ENCODE measurements at regions not wholly inside any gene's neighbourhood (a gene's known extent, or its start where the extent isn't known, plus 50 kb on each side); places are given as distances from the start of the nearest gene placed in this dataset.
"Not testable (repeated sequence)": the region's sequence is repeated elsewhere in the genome, so short reads cannot be mapped to it uniquely, and the experiment has no call there.

DNA sequence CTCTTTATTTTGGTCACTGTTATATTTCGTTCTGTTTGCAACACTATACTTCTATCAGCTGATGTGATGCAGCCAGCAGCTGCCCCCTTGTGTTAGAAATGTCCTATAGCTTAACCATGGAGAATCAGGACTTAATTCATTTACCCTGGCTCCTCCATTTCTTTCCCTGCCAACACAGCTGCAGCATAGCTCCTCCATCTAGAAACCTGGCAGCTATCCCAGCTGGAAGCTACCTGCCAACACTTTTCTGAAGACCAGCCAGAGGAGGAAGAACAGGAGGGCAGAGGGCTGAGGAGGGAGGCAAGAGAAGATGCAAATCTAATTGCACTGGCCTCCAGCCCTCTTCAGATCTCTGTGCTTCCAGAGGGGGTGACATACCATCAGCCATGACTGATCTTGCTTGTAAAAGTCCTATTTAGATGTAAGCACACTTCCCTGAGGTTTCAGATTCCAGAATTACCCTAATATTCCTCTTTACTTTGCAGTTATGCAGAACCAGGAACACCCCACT lies 156.8 kb upstream of the TMEM260 start:
- DNase-seq: peak; percentile 18

DNA sequence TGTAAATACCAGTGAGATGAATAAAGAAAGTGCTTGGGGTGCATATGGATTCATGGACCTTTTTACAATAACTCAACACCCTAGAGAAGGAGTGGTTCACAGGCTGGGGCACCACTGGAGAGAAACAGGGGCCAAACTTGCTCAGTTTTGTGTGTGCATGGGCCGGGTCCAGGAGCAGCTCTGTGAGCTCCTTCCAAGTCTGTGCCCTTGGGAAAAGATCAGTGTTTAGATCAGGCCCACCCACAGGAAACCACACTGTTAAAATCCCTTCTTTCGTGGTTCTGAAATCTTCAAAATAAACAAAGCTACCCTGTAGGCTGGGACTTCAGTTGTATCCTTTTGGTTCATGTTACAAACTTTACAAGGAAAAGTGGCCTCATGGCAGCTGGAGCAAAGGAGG lies 156.1 kb upstream of the TMEM260 start:
- no peak for DNase-seq

DNA sequence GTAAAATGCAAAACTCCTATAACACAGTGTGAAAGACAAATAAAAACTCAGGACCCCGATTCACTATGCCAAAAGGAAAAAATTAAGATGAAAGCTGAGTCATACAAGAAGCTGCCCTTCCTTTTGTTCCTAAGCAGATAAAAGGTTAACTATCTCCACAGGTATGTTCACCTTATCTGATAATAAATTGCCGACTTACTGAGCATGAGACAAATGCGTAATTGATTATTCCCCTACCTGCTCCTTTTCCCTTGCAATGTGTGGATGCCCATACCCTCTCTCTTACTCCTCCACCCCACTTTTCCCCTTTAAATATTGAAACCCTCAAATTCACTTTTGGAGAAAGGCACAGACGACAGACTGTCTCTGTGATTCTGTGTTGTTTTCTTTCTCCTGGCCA lies 148.6 kb upstream of the TMEM260 start:
- no peak for DNase-seq

DNA sequence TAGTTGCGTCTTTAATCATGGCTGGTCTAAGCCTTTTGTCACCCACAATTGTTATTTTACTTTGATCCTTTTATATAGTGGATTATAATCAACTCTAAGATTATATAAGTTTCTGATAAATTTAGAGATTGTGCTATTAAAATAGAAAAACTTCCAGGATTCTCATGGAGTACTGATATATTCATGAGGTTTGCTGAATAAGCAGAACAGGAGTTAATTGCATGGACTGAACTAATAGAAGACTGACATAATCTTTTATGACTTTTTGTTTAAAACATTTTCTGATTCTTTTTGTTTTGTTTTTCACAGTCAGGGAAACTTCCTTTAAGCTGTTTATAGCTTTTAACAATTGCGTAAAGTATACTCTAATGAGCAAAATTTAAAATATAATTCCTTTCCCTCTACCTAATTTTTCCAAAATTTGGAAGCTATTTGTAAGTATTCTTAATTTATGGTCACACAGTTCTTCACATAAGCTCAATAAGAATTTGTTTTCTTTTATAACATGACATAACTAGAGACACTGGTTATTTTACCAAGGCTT lies 129.9 kb upstream of the TMEM260 start:
- no peak for DNase-seq

DNA sequence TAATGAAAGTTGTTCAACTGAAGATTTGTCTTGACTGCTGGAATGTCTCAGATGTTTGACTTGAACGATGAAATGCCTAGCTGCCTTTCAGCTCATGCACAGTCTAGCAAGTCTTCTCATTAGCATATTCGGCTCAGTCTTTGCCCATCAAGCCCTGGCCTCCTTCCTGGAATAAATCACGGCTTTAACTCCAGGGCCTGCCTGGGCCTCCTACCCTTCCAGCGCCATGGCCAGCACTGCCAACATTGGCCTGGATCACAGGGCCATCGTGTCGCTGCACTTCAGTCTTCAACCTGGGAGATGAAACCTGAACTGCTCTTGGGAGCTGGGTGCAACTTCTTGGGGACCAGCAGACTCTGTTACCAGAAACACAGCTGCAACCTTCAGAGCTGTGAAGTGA lies 126.7 kb upstream of the TMEM260 start:
- no peak for DNase-seq

DNA sequence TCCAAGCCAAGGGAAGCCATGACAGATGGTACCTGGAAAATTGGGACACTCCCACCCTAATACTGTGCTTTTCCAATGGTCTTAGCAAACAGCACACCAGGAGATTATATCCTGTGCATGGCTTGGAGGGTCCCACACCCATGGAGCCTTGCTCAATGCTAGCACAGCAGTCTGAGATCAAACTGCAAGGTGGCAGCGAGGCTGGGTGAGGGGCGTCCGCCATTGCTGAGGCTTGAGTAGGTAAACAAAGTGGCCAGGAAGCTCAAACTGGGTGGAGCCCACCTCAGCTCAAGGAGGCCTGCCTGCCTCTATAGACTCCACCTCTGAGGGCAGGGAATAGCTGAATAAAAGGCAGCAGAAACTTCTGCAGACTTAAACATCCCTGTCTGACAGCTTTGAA lies 124.9 kb upstream of the TMEM260 start:
- DNase-seq: not testable (repeated sequence)

DNA sequence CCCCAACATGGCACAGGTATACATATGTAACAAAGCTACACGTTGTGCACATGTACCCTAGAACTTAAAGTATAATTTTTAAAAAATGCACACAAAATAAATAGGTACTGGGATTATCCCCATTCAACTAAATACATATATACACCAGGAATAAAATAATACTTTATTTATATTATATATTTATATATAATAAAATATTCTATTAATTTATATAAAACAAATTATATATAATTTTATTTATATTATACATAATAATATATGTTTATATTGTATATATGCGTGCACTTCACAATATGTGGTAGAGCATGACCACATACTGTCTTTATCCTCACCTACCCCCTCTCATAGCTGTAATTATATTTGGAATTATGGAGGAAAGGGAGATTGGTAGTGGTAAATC lies 119.1 kb upstream of the TMEM260 start:
- DNase-seq: no peak

DNA sequence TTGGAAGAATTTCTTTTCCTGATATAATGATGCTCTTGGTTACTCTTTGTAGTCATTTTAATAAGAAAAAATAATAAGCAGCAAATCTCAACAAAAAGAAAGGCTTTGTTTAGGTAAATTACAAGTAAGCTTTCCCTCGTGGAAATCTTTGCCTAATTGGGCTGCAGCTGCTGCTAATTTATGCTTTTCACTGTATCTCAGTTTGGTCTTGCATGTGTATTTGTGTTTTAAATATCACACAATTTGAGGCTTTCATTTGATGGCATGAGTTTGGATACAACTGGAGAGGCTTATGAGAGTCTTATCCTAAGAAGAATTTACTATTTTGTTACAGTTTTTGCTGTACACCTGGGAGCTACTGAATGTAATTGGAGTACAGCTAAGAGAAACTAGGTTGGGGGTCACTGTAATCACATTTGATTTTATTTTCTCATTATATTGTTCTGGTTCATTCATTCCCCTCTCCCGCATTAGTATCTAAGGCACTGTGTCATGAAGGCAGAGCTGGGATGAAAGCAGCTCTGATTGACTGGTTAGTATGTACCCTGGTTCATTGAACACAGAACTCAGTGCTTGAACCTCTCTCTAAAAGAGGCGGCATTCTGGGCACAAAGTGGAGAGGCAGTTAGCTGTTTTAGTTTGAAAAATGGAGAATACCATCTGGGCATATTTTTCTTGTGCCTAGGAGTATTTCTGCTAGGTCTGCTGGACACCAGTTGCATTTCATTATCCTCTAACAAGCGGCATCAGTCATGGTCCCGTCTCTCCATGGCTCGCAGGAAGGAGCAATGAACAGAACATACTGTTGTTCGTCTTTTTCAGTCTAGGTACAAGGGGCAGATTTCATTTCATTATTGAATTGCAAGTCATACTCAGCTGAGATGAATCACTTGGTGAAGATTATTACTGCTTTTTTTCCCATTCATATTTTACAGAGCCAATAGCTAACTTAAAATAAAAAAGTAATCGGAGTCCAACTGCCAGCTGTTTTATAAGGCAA lies 118.0 kb upstream of the TMEM260 start:
- DNase-seq: no peak

DNA sequence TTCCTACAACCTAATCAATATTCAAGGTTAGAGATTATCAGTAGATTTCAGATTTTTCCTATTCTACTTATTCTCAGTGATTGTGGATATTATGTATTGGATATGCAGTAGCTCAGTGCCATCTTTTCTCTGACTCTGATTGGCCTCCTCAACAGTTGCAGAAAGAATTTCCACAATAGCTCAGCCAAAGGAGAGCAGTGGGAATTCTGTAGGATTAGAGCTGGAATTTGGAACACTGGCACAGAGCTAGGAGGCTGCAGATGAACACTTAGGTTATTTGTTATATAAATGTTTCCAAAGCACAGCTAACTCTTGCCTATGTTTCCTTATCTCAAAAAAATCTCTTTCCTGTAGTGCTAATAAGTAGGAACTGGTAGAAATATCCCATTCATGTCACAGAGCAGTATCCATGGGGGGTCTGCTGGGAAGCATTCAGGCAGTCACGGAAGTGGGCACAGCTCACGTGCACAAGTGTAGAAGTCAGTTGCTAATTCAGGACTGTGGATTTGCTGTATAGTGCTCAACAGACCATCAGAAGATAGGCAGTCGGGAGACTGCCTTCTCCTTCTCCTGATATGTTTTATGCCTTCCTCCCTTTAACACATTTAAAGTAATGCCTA lies 116.2 kb upstream of the TMEM260 start:
- no peak for DNase-seq

DNA sequence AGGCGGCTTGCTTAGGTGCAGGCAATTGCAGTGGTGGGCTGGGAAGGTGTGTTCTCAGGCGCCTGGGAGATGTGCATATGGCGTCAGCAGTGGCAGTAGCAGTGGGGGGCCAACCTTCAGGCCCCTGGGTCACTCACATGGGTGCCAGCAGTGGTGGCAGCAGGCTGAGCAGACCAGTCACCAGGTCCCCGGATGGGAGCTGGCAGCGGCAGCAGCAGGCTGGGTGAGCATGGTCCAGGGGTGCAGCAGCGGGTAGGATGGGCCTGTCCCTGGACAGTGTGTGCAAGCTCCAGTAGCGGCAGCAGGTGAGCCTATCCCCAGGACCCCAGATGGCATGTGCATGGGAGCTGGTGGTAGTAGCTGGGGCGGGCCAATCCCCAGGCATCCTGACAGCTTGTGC lies 108.5 kb upstream of the TMEM260 start:
- DNase-seq: no peak

DNA sequence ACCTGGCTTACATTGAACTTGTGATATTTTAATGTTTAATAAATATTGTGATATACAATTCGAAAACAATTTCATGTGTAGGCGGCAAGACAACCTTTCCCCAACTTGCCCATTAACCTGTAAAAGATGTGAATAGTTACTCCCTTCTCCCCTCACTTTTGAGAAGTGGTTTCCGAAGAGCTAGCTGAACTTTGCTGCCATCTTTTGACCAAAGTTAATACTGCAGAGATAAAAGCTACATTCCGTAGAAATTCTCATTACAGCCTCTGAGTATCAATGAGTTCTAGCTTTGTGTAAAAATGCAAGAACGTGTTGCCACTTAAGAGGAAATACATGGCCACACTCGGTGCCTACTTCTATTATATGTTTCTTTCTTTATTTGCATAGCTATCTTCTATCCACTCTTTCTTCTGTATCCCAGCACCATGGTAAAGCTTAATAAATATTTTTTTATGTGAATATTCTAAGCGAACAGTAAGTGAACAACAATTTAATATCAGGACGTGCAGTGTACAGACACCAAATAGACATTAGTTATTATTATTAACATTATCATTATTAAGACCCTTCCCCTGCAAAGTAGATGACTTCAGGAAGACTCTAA lies 105.1 kb upstream of the TMEM260 start:
- peak; percentile 49 for DNase-seq

DNA sequence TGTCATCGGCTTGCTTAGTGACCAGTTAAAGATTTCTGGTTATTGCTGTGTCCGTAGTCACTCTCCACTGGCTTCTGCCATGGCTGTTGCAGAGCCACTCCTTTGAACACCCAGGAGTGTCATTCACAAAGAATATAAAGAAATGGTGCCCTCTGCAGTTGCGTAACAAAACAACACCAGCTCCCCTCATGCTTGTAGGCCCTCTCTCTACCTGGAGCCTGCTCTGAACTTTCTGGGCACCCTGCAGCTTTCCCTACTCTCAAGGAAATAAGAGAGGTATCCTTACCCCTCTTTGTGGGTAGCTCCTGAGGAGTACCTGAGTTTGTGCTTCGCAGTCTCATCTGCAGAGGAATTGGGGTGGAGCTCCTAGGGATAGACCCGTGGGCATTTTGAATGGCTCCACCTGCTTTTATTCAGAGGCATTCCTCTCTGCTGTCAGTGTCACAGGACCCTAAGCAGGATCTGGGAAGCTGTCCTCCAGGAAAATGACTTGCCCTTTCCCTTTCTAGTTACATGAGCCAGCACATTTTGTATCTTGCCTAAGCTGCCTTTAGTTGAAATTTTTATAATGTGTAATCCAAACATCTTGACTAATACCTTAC lies 97.2 kb upstream of the TMEM260 start:
- no peak for DNase-seq

DNA sequence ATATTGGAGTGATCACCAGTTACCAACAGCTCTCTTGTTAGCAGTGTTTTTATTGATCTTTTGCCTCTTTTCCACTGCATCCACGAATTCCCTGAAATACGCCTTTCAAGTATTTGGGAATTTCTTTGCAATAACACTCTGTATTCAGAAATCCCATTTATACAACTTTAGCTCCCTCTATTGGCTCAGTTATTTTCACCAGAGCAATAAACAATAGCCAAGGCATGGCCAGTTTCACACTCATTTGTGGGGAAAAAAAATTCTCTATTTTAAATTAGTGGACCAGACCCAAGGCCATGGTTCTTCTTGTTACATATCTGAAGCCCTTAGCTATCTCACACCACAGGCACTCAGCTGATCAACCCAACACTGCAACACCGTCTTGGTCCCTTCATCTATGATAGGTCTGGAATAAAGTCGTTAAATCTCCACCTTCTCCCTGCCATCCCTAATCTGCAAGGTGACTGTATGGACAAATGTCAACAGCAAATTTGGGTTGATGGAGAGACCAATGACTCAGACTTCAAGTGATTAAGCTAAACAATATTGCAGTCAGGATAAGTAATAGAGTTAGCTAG lies 92.4 kb upstream of the TMEM260 start:
- no peak for DNase-seq

DNA sequence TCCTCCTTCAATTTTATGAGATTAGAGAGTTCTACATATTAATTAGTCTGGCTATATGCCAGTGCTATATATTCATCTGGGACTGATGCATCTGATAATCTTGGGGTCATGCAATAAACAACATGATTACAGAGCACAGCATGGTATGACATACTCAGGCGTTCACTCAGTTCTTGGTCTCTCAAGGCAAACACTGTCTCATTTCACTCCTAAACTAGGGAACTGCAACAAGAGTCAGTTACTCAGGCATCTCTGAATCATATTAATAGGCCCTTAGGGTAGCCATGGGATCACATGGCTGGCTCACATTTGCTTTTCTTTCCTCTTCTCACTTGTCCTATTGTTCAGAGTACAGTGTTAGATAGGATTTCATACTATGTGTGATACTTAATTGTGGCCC lies 91.8 kb upstream of the TMEM260 start:
- no peak for DNase-seq

DNA sequence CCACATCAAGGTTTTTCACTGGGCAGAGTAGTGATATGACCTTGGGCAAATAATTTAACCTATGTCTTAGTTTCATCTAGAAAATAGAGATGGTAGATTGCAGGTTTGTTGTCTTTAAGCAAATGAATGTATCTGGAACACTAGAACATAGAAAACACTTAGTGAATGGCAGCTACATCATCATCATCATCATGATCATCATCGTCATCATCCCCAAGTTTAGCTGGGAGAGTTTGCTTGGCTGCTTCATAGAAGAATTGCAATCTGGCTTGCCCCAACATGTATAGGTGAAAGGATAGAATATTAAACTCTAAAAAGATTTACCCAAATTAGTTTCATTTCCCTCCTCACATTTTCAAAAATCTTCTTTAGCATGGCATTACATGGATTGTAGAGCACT lies 91.3 kb upstream of the TMEM260 start:
- no peak for DNase-seq

DNA sequence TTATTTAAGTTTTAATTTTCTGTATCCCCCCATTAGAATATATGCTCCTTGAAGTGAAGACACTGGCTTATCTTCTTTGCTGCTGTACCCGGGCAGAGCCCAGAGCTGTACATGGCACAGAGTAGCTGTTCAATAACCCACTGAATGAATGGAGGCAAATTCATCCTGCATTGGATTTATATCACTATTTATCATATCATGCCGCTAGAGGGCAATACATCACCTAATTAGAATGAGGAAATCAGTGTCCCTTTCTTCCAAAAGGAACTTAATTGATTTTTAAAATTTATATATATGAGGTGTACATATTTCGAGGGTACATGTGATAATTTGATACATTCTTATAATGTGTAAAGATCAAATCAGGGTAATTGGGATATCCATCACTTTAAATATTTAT lies 89.2 kb upstream of the TMEM260 start:
- peak; percentile 45 for DNase-seq

DNA sequence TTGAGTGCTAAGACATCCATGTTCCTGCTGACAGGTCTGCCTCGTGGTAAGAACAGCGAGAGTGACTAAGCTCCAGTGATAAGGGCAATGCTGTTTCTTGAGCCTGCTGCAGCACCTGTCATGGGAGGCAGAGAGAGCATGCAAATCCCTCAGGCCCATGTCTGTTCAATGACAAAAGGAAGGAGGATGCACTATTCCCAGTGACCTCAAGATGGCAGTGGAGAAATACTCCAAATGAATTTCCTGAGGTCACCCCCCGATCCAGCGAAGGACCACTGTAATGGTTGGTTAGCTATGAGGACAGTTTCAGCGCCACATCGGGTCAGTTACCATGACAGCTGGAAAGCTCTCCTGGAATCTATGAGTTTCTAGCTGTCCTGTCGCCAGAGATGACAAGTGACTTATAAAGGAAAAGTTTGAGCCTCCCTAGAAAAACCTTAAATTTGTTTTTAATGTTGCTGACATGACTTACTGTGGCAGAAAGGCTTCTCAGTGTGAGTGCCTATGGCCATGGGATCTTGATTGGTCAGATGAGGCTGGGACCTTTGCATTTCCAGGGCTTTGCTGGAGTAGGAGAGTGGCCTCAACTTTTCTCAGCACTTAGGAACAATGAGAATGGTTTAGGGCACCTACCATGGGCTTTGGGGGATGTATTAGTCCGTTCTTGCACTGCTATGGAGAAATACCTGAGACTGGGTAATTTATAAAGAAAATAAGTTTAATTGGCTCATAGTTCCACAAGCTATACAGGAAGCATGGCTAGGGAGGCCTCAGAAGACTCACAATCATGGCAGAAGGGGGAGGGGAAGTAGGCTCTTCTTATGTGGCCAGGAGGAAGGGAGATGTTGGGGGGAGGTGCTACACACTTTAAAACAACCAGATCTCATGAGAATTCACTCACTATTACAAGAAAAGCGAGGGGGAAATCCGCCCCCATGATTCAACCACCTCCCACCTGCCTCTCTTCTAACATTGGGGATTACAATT lies 88.0 kb upstream of the TMEM260 start:
- DNase-seq: peak; percentile 37

DNA sequence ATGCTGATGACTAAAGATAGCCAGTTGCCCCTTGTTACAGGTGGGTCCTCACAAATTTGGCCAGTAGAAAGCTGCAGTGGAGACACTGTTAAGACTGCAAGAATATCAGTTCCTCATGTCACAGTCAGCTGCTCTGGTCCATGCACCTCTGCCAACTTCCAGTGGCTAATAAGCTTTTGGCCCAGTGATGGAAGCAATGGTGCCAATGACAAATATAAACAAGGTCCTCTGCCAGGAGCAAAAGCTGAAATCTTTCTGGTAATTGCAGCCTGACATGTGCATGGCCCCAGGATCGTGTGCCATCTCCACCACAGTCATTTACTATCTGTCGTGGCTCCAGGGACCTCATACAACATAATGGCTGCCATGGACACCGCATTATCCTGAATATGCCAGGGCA lies 85.4 kb upstream of the TMEM260 start:
- DNase-seq: no peak

DNA sequence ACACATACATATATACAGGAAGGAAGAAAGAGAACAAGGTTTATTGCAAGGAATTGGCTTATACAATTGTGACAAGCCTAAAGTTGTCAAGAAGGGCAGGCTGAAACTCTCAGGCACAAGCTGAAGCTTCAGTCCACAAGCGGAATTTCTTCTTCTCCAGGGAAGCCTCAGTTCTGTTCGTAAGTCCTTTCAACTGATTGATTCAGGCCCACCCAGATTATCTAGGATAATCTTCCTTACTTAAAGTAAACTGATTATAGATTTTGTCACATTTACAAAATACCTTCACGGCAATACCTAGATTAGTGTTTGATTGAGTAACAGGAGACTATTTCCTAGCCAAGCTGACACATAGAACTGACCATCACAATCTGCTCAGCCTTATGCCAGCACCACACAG lies 81.5 kb upstream of the TMEM260 start:
- DNase-seq: no peak

DNA sequence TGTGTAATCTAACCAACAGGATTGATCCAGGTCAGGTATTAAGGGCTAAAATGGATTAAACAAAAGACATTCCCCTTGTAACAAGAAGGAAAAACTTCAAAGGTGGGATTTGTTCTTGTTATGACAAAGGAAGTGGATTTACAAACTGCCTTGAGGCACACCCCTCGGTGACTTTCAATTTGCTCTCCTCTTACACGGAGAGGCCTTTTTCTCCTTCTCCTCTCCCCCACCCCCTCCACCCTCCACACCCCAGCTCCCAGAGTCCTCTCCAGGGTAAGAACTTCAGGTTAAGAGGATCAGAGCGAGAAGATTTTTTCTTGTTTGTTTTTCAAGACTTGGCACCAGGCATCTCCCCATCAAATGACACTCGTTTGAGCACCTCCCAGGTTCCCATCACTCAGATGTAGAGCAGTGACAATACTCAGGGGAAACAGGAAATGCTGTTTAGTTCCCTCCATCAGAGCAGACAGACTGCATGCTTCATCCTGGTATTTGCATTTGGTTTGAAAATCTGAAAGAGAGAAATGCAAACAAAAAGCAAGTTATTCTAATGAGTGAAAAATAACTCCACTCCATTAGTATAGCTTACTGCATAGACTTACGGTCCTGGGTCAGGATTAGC lies 77.6 kb upstream of the TMEM260 start:
- DNase-seq: no peak

DNA sequence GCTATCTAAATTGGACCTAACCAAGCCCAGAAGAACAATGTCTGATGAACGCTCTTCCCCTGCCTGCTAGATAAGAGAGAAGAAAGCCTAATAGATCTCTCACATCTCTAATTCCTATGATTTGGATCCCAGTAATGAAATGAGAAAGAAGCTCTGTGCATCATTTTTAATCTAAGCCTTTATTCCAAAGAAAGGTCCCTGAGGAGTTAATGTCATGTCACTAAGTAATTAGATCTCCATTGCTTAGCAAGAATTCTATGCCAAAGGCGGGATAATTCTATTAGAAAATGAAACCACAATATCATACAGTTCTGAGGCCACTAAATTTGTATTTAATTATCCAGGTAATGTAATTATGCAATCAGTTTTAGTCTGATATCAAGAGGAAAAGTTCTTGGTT lies 74.2 kb upstream of the TMEM260 start:
- no peak for DNase-seq
